NCI-H2196 treated with DMSO at 0.1 percent for 48 hours (cell line): ENCODE measurements at regions not wholly inside any gene's neighbourhood (a gene's known extent, or its start where the extent isn't known, plus 50 kb on each side); places are given as distances from the start of the nearest gene placed in this dataset.
"Not testable (repeated sequence)": the region's sequence is repeated elsewhere in the genome, so short reads cannot be mapped to it uniquely, and the experiment has no call there.

ENCODE experiments used
- DNase-seq: peaks from one replicate; lab custom pipeline; 2025; ENCODE audit not compliant: unreplicated experiment; lab: John Stamatoyannopoulos, UW

DNA sequence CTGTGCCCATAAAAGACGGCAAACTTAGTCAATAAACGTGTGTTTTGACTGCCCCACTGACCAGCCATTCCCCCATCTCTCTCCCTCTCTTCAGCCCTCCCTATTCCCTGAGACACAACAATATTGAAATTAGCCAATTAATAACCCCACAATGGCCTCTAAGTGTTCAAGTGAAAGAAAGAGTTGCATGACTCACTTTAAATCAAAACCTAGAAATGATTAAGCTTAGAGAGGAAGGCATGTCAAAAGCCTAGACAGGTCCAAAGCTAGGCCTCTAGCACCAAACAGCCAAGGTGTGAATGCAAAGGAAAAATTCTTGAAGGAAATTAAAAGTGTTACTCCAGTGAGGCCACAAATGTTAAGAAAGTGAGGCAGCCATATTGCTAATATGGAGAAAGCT, 261.6 kb upstream of the TBX18 start:
- no peak for DNase-seq

DNA sequence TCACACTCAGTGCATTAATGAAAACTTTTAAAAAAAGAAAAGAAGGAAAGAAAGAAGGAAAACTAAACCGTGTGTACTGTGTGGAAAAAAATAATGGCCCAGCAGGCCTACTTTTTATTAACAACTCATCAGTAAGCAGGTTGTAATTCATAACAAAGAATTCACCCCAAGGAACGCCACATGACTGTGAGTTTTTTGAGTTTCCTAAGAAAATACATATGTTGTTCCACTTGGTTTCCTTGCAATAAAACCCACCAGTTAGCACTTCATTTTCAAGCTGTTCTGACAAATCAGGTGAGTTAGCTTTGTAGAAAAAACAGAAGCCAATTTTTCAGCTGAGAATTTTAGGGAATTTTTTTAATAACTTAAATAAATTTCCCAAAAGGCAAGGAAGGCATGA, 259.3 kb upstream of the TBX18 start:
- no peak for DNase-seq

DNA sequence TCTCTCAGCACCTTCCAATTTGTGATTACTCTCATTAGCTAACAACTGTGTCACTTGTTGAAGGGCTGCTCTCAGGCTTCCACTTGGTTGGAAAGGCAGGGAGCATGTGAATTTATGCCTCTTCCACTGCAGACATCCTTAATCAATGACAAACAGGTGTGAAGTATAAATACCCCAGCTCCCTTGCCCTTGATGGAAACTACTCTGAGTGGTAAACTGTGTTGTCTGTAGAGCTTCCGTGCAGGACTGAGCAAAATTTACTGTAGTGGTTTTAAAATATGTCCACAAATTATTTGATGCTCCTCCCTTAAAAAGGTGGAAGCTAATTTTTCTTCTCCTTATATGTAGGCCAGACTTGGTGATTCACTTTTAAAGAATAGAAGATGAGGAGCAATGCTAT, 253.0 kb upstream of the TBX18 start:
- no peak for DNase-seq

DNA sequence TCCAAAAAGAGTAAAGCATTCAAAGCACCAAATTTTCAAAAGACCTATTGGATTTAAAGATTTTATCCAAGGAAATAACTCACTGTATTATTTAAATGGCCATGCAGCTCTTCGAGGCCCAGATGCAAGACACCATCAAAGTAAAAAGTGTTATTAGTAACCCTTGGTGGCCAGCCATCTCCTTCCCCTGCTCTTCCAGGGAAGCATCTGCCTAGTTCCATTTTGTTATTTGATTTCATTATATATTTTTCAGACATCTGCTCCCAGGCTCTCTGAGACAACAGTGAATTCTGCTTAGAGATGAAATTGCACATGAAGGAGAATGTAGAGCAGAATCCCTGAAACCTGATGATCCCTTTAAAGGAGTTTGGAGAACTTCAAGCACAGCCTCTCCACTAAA, 252.3 kb upstream of the TBX18 start:
- no peak for DNase-seq

GRCh38 chr6:85015396-85015990, 251.1 kb upstream of the TBX18 start:
- DNase-seq: no peak

- DNase-seq: no peak
Observed at GRCh38 chr6:85010865-85011264, 246.5 kb upstream of the TBX18 start.

DNA sequence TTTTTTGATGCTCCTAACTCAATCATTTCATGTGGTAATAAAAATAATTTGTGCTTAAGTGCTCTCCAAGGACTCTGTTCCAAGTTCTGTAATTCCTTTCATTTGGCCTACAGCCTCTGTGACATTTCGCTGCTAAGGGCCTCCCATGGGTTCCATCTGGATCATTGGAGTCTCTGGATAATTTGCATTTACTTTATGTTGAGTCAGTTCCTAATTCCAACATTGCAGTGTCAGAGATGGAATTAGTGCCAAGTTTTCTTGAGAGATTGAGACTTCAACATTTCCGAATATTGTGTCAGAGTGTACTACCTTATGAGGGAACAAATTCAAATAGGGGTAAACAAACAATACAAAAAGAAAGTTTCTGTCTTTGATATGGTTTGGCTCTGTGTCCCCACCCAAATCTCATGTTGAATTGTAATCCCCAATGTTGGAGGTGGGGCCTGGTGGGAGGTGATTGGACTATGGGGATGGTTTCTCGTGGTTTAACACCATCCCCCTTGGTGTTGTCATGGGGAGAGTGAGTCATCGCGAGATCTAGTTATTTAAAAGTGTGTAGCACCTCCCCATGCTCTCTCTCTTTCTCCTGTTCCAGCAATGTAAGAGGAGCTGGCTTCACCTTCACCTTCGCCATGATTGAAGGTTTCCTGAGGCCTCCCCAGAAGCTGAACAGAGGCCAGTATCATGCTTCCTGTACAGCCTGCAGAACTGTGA, 244.1 kb upstream of the TBX18 start:
- no peak for DNase-seq

DNA sequence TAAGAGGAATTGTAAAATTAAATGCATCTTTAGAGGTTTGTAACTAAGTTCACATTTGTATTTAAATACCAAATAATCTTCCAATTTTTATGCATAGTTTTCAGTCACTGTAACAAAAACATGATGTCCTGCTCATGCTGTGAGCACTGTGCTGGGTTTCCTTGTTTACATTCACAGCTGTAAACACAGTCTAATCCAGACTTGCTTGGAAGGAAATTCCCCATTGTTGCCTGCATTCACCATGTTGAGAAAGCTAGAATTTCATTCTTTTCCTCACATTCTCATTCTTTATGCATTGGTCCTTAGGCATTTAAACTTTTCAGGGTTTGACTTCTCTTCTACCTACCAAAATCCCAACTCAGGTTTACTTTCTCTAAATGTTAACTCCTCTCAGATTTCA, 242.0 kb upstream of the TBX18 start:
- no peak for DNase-seq

- DNase-seq: no peak
Observed at GRCh38 chr6:85005494-85005893, 241.1 kb upstream of the TBX18 start.

DNA sequence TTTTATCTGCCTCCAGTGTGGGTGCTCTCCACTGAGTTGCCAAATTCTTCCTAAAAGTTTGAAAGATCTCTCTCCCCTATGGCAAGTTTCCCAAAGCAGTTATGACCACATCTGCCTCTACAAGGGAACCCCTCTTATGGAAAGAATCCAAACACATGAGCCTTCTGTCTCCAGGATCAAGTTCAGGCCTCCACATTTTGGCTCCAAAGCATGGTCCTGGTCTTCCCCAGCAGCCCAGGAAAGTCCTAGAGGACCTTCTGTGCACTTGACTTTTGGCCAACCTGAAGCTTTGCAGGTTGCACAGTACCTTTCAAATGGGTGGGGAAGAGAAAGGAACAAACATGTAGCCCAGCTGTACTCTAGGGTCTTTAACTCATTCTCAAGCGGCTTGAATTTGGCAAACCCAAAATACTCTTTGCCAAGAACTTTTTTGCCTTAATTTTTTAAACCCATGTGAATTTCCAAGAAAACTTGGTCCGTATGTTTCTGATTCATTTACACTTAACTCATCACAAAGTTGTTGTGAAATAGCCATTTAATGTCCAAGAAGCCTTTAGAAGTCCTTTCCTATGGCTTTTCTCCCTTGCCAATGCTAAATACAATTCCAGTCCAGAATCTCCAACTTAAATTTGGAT, 240.1 kb upstream of the TBX18 start:
- DNase-seq: no peak

- DNase-seq: no peak
Observed at GRCh38 chr6:85002847-85003246, 238.4 kb upstream of the TBX18 start.

- DNase-seq: no peak
Observed at GRCh38 chr6:85000001-85000400, 235.6 kb upstream of the TBX18 start.

DNA sequence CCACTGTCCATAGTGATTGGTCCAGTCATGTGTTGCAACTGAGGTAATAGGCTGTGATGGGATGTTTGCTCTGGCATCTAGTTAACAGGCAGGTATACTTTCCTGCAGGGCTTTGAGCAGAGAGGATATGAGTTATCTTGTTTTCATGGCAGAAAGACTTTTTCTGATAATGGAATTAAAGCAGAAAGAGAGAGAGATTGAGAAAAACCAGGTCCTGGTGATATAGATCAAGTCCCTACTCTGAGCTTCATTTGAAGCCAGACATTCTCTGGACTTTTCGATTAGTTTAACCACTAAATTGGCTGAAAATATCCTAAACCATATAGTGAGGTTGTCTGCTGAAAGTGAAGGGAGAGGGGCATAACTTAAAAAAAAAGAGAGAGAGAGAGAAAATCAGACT, 233.8 kb upstream of the TBX18 start:
- no peak for DNase-seq

- not testable (repeated sequence) for DNase-seq
Observed at GRCh38 chr6:84988766-84989165, 224.4 kb upstream of the TBX18 start.

DNA sequence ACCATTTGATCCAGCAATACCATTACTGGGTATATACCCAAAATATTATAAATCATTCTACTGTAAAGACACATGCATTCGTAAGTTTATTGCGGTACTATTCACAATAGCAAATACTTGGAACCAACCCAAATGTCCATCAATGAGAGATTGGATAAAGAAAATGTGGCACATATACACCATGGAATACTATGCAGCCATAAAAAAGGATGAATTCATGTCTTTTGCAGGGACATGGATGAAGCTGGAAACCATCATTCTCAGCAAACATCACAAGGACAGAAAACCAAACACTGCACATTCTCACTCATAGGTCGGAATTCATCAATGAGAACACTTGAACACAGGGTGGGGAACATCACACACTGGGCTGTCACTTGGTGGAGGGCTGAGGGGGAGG, 221.1 kb upstream of the TBX18 start:
- not testable (repeated sequence) for DNase-seq

GRCh38 chr6:84979541-84979940, 215.1 kb upstream of the TBX18 start:
- DNase-seq: no peak

DNA sequence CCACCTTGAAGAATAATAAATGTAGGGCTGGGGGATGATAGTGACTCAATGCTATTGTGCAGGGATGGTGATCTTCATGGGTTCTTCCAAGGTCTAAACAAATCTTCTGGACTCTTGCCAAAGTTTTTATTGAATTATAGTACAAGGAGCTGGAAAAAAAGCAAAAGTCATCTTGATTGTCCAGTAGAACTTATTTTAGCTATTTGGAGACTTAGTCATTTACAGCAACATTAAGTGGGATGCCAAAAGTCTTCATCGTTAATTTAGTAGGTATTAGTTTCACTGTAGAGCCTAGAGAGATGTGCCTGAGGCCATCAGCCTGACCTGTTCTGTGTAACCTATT, 212.9 kb upstream of the TBX18 start:
- DNase-seq: no peak

DNA sequence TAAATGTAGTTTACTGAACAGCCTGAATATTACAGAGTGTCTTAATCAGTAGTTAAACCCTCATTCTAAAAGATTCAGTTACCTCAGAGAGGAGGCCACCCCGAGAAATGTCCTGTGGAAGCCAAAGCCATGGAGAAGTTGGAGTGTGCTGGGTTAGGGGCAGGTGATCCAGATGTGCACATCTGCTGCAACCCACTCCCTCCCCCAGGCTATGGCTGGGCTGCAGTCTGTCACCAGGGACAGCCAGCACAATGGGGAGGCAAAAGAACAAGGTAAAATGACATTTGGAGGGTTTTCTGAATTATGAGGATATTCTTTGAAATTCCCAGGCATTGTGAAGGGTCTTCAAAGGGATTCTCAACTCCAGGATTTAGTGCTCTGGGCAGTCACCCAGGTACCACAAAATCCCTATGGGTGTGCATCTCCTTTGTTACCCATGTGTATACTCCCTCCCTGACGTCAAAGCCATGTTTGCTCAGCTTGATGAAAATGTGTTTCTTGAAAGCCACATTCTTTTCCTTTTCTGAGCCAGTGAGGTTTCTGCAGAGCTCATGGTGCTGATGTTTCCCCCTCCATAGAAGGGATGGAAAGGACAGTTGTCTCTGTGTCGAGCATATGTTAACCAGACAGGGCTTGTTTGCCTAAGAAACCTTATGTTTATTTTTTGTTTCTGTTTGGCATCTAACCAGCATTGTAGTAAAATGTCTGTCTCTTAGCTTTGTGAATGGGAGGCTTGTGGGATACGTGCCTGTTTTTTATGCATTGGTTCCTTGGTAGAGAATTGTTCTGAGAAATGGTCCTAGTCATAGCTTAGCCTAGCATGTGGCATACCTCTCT, 212.3 kb upstream of the TBX18 start:
- no peak for DNase-seq

GRCh38 chr6:84975316-84975715, 210.9 kb upstream of the TBX18 start:
- no peak for DNase-seq

DNA sequence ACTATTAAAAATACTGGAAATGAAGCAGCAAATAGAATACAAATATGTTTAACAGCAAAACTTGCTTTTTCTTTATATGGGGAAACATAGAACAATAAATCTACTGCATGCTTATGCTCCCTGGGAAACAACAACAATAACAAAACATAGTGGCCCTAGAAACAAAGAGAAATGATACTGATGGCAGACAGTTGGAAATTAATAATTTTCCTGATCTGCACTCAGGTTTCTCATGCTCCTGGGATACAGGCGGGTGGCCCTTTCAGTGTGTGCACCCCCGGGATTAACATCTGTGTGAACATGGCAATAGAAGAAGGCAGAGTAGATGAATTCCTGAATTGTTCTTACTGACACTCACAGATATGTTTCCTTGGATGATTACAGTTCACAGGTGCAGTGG, 209.2 kb upstream of the TBX18 start:
- no peak for DNase-seq

DNA sequence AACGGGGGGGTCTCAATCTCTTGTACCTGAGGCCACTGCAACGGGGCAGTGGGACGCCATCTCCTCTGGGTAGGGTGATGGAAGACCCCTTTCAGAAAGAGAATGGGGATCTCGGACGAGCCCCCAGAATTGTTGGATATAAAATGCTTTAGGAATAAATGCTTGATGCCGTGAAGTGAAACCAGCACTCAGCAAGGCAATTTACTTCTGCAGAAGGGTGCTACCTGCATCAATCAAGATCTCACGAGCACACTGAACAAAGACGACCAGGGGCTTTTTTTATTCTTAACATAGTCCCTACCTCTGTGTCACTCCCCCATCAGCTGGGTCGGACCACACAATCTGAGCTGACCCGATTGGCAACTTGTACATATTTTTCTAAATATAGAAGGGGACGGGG, 203.6 kb upstream of the TBX18 start:
- no peak for DNase-seq

GRCh38 chr6:84967389-84967788, 203.0 kb upstream of the TBX18 start:
- DNase-seq: no peak
